A673 (cell line): ENCODE measurements at regions not wholly inside any gene's neighbourhood (a gene's known extent, or its start where the extent isn't known, plus 50 kb on each side); places are given as distances from the start of the nearest gene placed in this dataset.

ENCODE experiments used
- BruUV-seq: library from RNA; stranded (reverse); fragments of 400-500 nt; replicated peaks from 2 replicates; lab custom pipeline; 2021; lab: Mats Ljungman, UMichigan
- CTCF ChIA-PET: fragments of 300-600 bp; sonication (Branson Sonifier 250); formaldehyde crosslinking; loops from one replicate; lab custom pipeline; 2022; ENCODE audit warnings: antibody characterized with exemption; lab: Charles Lee
- POLR2A ChIA-PET: fragments of 300-600 bp; sonication (Branson Sonifier 250); formaldehyde crosslinking; loops from one replicate; lab custom pipeline; 2022; ENCODE audit warnings: antibody characterized with exemption; ENCODE audit not compliant: low non-redundant PET; lab: Charles Lee
- DNase-seq: peaks from one replicate; pipeline ENCODE4 v3.0.0-alpha.2; 2015; ENCODE audit warnings: low spot score
- H3K27ac ChIP-seq: fragments of 200-600 bp; sonication (generic); 2 replicates; pipeline ENCODE4 v1.5.1; 2016; ENCODE audit warnings: mixed run types, low read depth, mild to moderate bottlenecking, mixed read lengths, antibody characterized with exemption, low read length; ENCODE audit not compliant: poor library complexity, severe bottlenecking
- H3K27me3 ChIP-seq: fragments of 200-600 bp; sonication (generic); replicated peaks from 2 replicates; pipeline ENCODE4 v1.6.1; 2017; ENCODE audit warnings: mixed run types, low read depth, mild to moderate bottlenecking, mixed read lengths, antibody characterized with exemption, low read length; ENCODE audit not compliant: insufficient read depth, poor library complexity
- H3K36me3 ChIP-seq: fragments of 200-600 bp; sonication (generic); 2 replicates; pipeline ENCODE4 v1.6.1; 2016; ENCODE audit warnings: mixed run types, mild to moderate bottlenecking, mixed read lengths, antibody characterized with exemption, low read length; ENCODE audit not compliant: insufficient read depth, poor library complexity, severe bottlenecking
- H3K4me1 ChIP-seq: fragments of 200-600 bp; sonication (generic); 2 replicates; pipeline ENCODE4 v1.6.1; 2017; ENCODE audit warnings: mixed run types, mild to moderate bottlenecking, mixed read lengths, antibody characterized with exemption, low read length; ENCODE audit not compliant: insufficient read depth, poor library complexity, severe bottlenecking
- H3K4me3 ChIP-seq: fragments of 200-600 bp; sonication (generic); 2 replicates; pipeline ENCODE4 v1.5.1; 2016; ENCODE audit warnings: low read depth, mixed run types, mild to moderate bottlenecking, mixed read lengths, low read length; ENCODE audit not compliant: poor library complexity, severe bottlenecking
- H3K9me3 ChIP-seq: fragments of 200-600 bp; sonication (generic); 2 replicates; pipeline ENCODE4 v1.6.1; 2016; ENCODE audit warnings: mixed run types, low read depth, mild to moderate bottlenecking, mixed read lengths, antibody characterized with exemption, low read length; ENCODE audit not compliant: poor library complexity, severe bottlenecking
- EZH2 ChIP-seq: fragments of 200-600 bp; sonication (generic); IDR thresholded peaks from 2 replicates; pipeline ENCODE4 v1.6.1; 2017; ENCODE audit warnings: borderline replicate concordance, low read depth, mild to moderate bottlenecking, mixed read lengths, antibody characterized with exemption, low read length; ENCODE audit not compliant: poor library complexity, severe bottlenecking
- intact Hi-C: fragments of 100-400 bp; cut with micrococcal nuclease; formaldehyde crosslinking; loops from one replicate; pipeline ENCODE4 v1.10.0; 2022; ENCODE audit not compliant: unreplicated experiment
- TF ChIP-seq, protein P1 (sequence below): fragments of 300-800, 200-600 bp; sonication (generic); conservative IDR thresholded peaks from 2 replicates; pipeline ENCODE4 v1.5.1; 2017; ENCODE audit warnings: low read depth, mild to moderate bottlenecking, antibody characterized with exemption, low read length, moderate library complexity, mixed read lengths

DNA sequence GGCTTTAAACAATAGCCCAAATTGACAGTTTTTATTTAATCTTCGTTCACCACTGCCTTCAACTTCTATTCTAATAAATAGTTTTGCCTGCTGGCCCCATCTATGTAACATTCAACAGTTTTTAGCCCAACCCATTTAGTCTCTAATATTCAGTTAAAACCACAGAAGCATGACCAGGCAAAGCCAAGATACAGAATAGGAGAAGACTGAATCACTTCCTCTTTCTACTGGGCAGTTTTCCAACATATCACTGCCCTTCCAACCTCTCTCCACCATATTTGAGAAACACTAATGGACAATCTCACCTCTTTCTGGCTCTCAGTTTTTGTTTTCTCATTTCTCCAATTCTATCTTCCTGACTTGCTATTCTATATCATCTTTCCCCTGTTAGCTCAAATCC, 352.9 kb downstream of the DNAH5 start:
- Histone ChIP-seq H3K4me3 (no peak overlapping the region), H3K9me3 (peaks cover under 1% of the 10 kb centered on the region), H3K4me1 (no peaks in the 10 kb centered on the region), H3K27ac (no peak overlapping the region), H3K27me3 (no peaks in the 10 kb centered on the region), H3K36me3 (no peaks in the 10 kb centered on the region)
- POLR2A ChIA-PET, result no interaction called here
- DNase-seq, result no peak
- BruUV-seq, result no TSS peak
- intact Hi-C loops, result no loop called here
- no peak for TF ChIP-seq EZH2
- TF ChIP-seq, protein P1, sequence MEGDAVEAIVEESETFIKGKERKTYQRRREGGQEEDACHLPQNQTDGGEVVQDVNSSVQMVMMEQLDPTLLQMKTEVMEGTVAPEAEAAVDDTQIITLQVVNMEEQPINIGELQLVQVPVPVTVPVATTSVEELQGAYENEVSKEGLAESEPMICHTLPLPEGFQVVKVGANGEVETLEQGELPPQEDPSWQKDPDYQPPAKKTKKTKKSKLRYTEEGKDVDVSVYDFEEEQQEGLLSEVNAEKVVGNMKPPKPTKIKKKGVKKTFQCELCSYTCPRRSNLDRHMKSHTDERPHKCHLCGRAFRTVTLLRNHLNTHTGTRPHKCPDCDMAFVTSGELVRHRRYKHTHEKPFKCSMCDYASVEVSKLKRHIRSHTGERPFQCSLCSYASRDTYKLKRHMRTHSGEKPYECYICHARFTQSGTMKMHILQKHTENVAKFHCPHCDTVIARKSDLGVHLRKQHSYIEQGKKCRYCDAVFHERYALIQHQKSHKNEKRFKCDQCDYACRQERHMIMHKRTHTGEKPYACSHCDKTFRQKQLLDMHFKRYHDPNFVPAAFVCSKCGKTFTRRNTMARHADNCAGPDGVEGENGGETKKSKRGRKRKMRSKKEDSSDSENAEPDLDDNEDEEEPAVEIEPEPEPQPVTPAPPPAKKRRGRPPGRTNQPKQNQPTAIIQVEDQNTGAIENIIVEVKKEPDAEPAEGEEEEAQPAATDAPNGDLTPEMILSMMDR, result no peak
- CTCF ChIA-PET, result no interaction called here

DNA sequence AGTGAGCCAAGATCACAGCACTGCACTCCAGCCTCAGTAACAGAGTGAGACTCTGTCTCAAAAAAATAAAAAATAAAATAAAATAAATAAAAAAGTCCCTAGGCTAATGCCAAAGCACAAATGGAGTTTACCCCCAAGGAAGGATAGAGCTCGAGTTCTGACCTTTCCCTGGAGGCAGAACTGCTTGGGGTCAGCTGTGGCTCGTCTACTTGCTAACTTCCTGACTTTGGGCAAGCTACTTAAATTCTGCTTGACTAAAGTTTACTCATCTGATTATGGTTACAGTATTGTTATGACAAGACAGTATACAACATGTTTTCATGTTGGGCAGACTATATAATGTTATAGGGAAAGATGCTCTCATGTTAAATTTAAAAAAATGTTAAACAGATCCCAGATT, 359.2 kb downstream of the DNAH5 start:
- H3K9me3 ChIP-seq, result peaks cover 4% of the 10 kb centered on the region
- H3K27ac ChIP-seq, result no peak overlapping the region
- intact Hi-C loops, result no loop called here
- DNase-seq, result no peak
- BruUV-seq, result no TSS peak
- ChIA-PET CTCF (no interaction called here), POLR2A (no interaction called here)
- H3K27me3 ChIP-seq, result no peaks in the 10 kb centered on the region
- no peaks in the 10 kb centered on the region for H3K36me3 ChIP-seq
- no peak overlapping the region for H3K4me3 ChIP-seq
- H3K4me1 ChIP-seq, result no peaks in the 10 kb centered on the region
- no peak for TF ChIP-seq EZH2
- TF ChIP-seq, protein P1, result no peak

GRCh38 chr5:13581914-13582313, 362.6 kb downstream of the DNAH5 start:
- Histone ChIP-seq H3K36me3 (no peaks in the 10 kb centered on the region), H3K27me3 (no peaks in the 10 kb centered on the region), H3K4me1 (no peaks in the 10 kb centered on the region), H3K4me3 (no peak overlapping the region), H3K27ac (no peak overlapping the region), H3K9me3 (peaks cover 5% of the 10 kb centered on the region)
- DNase-seq, result no peak
- intact Hi-C loops, result no loop called here
- TF ChIP-seq EZH2, result no peak
- TF ChIP-seq, protein P1, result no peak
- CTCF ChIA-PET, result no interaction called here
- no TSS peak for BruUV-seq
- POLR2A ChIA-PET, result no interaction called here
